GM19438 (cell line): ENCODE measurements at regions not wholly inside any gene's neighbourhood (a gene's known extent, or its start where the extent isn't known, plus 50 kb on each side); places are given as distances from the start of the nearest gene placed in this dataset.

ENCODE experiments used
- ATAC-seq: cut with Tn5 transposase; IDR thresholded peaks from one replicate; pipeline ENCODE4 v1.9.1; 2021; ENCODE audit warnings: low read depth; ENCODE audit not compliant: unreplicated experiment

GRCh38 chr1:65486613-65487012 lies 66.1 kb downstream of the LEPR start:
- no peak for ATAC-seq

DNA sequence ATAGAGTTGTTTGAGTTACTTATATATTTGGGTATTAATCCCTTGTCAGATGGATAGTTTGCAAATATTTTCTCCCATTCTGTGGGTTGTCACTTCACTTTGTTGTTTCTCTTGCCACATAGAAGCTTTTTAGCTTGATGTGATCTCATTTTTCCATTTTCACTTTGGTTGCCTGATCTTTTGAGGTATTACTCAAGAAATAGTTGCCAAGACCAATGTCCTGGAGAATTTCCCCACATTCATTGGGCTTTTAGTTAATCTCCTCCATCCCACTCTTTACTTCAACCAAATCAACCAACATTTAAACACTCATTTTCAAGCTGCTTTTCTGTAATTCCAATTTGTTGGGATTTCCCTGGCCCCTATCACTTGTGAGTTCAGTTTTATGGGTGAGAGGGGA lies 69.0 kb downstream of the LEPR start:
- ATAC-seq: no peak

DNA sequence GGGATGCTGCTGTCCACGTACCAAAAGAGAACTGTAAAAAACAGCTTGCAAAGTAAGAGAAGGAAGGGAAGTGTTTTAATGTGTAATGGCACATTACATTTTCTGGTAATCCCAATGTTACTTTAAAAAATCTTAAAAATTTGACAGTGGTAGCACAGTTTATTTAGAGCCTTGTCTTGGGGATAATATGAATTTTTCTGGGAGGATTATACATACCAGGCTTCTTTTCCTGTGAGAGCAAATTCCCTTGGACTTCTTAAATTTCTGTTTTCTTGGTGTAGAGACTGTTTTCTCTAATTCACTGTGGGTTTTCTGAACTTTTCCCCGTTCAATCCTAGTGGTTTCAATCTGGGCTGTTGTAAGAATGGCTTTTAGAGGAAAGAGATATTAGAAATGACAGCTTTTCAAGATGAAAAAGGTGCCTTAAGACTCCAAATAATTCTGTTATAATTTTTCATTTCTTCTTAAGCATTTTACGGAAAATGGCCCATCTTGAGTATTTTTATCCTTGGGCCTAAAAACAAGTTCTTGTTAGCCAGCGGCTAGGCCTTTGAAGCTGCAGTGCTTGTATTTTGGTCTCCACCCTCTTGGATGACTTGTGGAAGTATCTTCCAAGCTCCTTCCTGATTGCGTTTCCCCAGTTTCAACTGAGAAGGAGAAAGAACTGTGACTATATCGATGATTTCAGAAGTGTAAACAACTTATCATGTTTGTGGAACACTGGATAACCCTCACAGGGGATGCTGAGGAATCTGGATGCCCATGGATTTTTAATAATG lies 70.0 kb downstream of the LEPR start:
- ATAC-seq: no peak

- no peak for ATAC-seq
Measured at GRCh38 chr1:65491472-65491871, 71.0 kb downstream of the LEPR start.

DNA sequence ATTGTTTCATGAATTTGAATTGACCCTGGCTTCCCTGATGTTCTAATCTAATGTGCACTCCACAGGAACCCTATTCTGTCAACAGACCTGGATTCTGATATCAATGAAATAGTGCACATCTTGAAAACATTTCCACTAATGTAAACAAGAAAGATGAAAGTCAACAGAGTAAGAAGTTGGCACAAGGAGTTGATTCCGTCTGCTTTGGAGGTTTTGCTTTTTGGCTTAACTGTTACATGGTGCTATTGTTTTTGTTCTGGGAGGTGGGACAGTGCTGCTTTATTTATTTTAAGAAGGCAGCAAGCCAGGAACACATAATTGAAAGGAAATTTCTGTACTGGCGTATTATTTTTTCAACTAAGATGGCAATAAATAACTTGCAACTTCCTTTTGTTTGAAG lies 73.3 kb downstream of the LEPR start:
- ATAC-seq: no peak

- no peak for ATAC-seq
Measured at GRCh38 chr1:65494671-65495070, 74.2 kb downstream of the LEPR start.

GRCh38 chr1:65495137-65495536 lies 74.7 kb downstream of the LEPR start:
- no peak for ATAC-seq

DNA sequence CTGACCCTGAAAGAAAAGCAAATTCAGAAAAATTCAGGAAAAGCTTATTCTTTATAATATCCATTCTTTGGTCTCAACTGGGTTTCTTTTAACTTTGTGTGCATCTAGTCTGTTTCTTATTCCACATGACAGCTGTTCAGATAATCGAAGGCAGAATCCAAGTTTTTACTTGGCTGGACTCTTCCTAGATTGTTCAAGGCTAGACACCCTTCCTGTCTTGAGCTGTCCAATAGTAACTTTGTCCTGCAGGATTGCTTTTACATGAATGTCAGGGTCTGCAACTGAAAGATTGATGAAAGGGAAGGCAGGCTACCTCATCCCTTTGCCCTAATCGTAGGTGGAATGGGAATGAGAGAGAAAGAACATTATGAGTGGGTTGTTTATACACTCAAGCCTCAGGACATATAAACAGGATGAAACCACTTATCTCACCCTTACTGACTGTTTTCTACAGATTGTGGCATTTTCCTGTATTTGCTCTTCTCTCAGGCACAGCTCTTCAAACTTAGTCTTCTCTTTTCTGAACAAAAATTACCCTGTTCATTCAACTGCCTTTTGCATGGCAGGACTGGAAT lies 76.9 kb downstream of the LEPR start:
- no peak for ATAC-seq

GRCh38 chr1:65503427-65503826 lies 83.0 kb downstream of the LEPR start:
- no peak for ATAC-seq

DNA sequence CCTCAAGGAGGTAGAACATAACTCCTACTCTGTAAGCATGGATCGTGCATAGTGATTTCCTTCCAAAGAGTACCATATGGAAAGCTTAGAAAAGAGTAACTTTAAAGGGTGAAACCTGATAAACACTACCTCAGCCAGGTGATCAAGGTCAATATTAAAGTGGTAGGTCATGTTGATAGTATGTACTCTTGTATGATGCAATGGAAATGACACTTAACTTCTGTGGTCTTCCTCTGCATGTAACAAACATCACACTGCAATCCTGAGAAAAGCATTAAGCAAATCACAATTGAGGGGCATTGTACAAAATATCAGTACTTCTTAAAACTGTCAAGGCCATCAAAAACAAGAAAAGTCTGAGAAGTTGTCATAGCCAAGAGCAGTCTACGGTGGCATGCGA lies 83.8 kb downstream of the LEPR start:
- ATAC-seq: no peak

DNA sequence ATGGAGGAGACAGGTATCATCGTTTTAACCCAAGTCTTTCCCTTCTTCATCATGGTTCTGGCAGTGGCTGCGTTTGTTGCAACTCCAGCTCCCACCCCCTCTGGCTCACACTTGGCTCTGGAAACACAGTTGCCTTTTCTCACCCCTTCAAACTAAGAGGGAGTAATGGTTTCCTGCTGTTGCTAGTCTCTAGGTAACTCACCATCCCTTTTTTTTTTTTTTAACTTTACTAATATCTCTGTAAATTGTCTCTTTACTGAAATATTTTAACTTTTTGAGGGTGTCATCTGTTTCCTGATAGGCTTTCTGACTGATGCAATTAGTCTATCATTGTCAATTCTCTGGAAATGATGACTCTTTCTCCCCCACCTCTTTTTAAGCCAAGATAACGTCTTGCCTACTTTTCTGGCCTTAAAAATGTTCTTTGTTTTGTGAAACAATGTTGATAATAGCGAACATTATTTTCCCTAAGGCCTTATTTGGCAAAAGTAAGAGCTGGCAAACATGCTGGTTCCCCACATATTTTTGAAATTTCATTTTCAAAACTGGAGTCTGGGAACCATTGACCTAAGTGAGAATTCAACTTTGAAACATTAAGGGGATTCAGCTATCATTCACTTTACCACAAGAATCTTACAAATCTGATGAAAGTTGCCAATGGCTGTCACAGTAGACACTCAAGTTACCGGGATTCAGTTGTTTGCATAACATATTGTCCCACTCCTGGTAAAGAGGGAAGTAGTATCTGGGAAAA lies 85.3 kb downstream of the LEPR start:
- ATAC-seq: no peak

DNA sequence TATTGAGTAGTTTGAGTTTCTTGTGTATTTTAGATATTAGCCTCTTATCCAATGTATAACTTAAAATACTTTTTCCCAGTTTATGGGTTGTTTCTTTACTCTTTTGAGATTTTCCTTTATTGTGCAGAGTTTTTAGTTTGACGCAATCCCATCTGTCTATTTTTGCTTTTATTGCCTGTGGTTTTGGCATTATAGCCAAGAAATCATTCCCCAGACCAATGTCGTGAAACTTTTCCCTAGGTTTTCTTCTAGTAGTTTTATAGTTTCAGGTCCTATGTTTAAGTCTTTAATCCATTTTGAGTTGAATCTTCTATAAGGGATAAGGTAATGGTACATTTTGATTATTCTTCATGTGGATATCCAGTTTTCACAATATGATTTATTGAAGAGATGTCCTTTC lies 87.6 kb downstream of the LEPR start:
- ATAC-seq: no peak

DNA sequence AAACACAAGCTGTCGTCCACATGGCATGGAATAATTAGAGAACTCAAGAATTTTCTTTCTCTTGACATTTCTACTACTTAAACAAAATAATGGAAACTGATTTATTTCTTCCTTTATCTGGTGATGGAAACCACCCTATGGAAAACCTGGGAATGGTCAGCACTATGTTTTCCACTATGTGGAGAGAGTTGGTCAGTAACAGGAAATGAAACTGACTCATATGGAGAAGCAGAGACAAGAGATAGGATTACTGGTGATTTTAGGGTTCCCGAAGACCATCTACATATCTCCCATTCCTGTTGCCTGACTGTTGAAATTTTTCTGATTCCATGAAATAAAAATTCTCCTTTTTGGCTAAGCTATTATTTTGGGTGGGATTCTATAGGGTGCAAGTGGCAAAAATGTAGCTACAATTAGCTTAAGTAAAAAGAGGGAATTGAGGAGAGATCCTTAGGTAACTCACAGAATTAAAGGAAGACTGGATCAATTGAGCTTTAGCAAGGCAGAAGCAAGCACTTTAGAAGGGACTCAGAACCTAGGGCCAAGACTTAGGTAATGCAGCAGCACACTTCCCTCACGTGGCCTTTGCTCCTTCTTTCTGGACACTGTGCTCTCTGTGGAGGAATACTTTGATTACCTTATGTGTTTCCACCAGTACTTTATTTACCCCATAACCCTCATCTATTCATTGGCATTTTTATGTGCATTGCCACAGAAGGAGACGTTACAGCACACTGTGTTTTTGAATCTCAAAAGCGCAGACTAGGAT lies 89.6 kb downstream of the LEPR start:
- ATAC-seq: no peak

- ATAC-seq: no peak
Measured at GRCh38 chr1:65510961-65511360, 90.5 kb downstream of the LEPR start.

GRCh38 chr1:65512383-65512782 lies 91.9 kb downstream of the LEPR start:
- ATAC-seq: no peak

DNA sequence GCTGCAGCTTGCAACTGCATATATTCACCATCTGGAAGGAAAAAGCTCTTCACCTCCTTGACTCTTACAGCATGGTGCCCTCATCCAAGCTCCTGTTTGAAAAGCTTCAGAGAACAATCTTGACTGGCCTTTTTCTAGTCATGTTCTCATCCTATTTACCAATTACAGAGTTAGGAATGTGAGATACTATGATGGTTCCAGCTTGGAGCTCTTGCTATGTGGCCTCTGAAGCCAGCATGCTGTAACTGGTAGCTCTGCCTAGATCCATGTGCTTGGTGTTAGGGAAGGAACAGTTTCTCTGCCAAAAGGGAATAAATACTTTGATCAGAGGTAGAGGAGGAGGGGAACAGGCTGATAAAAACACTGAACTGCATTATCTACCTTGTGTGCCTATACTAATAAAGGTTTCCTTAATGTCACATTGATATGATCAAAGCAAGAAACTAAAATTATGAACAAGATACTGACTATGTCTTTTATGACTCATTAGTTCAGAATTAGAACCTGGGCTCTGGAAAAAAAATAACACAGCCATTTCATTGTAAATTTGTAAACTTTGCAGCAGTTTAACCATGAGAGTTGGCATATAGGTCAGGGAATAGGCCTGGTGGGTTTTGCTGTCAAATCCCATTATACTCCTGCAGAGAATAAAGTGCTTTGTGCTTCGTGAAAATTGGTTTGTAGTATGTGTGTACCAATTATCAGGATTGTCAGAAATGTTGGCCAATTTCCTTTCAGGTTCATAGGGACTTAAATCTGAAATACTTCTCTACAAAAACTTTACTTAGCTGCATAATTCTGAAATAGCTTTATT lies 92.7 kb downstream of the LEPR start:
- no peak for ATAC-seq

GRCh38 chr1:65514041-65514440 lies 93.6 kb downstream of the LEPR start:
- ATAC-seq: no peak

DNA sequence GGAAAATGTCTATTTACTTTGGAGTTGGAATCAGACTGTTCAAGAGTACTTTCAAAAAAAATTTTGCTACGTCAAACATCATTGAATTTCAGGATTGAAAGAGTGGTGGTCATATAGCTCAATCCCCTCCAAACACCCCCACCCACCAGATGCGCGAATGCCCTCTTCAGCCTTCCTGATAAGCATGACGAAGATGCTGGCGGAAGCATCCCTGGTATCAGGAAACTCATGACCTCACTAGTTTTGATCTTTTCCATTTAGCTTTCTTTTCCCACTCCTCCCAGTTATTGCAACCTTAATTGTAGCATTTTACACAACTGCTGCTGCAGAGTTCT lies 104.4 kb downstream of the LEPR start:
- no peak for ATAC-seq

- no peak for ATAC-seq
Measured at GRCh38 chr1:65525266-65526048, 105.0 kb downstream of the LEPR start.
